Common myeloid progenitor, CD34-positive (primary cell): ENCODE measurements at regions not wholly inside any gene's neighbourhood (a gene's known extent, or its start where the extent isn't known, plus 50 kb on each side); places are given as distances from the start of the nearest gene placed in this dataset.

Experiments
- CTCF ChIA-PET: fragments of 350-600 bp; sonication (Branson Sonifier 250); formaldehyde crosslinking; loops from one replicate; lab custom pipeline; 2021; ENCODE audit warnings: antibody characterized with exemption; lab: Charles Lee
- POLR2A ChIA-PET: fragments of 350-600 bp; sonication (Branson Sonifier 250); formaldehyde crosslinking; loops from one replicate; lab custom pipeline; 2021; ENCODE audit warnings: antibody characterized with exemption; lab: Charles Lee
- DNase-seq, 3 donors: peaks; one replicate each; pipeline versions ENCODE4 v3.0.0 to v3.0.0-alpha.2; 2013
- H3K27ac ChIP-seq, 2 experiments: 1 replicate in 1 of 2; 2 replicates in 1 of 2; pipeline ENCODE4 v1.7.0; 2013; ENCODE audit warnings: inconsistent platforms in 2 of 2, low read length in 2 of 2, mild to moderate bottlenecking in 2 of 2, low read depth in 1 of 2, moderate library complexity in 1 of 2; ENCODE audit not compliant: severe bottlenecking in 2 of 2, insufficient read depth in 1 of 2, poor library complexity in 1 of 2
- H3K27me3 ChIP-seq, 5 experiments: replicated peaks in 2 of 5; 1 replicate in 3 of 5; 2 replicates in 2 of 5; pipeline versions ENCODE4 v1.6.1 to v1.7.0; 2013; ENCODE audit warnings: low read length in 4 of 5, mild to moderate bottlenecking in 2 of 5, moderate library complexity in 2 of 5, inconsistent platforms in 1 of 5; ENCODE audit not compliant: insufficient read depth in 5 of 5, control insufficient read depth in 4 of 5
- H3K36me3 ChIP-seq, 4 experiments: 1 replicate in 2 of 4; 2 replicates in 2 of 4; pipeline versions ENCODE4 v1.6.1 to v1.7.0; 2013; ENCODE audit warnings: low read length in 3 of 4, control low read depth in 1 of 4, mild to moderate bottlenecking in 1 of 4; ENCODE audit not compliant: control insufficient read depth in 4 of 4, insufficient read depth in 4 of 4
- H3K4me1 ChIP-seq, 4 experiments: 1 replicate in 3 of 4; 2 replicates in 1 of 4; pipeline versions ENCODE4 v1.6.1 to v1.7.1; 2013; ENCODE audit warnings: low read length in 3 of 4, mild to moderate bottlenecking in 3 of 4, control low read depth in 1 of 4, inconsistent platforms in 1 of 4, moderate library complexity in 1 of 4; ENCODE audit not compliant: control insufficient read depth in 4 of 4, insufficient read depth in 4 of 4; ENCODE audit errors: control extremely low read depth in 1 of 4
- H3K4me3 ChIP-seq, 7 experiments: 1 replicate in 4 of 7; 2 replicates in 3 of 7; pipeline versions ENCODE4 v1.5.1 to v1.7.0; 2013; ENCODE audit warnings: mild to moderate bottlenecking in 7 of 7, low read length in 6 of 7, moderate library complexity in 6 of 7, inconsistent platforms in 2 of 7, low read depth in 2 of 7, control low read depth in 1 of 7; ENCODE audit not compliant: insufficient read depth in 4 of 7, control insufficient read depth in 1 of 7; ENCODE audit errors: extremely low read depth in 1 of 7
- H3K9me3 ChIP-seq, 5 experiments: 1 replicate in 4 of 5; 2 replicates in 1 of 5; pipeline versions ENCODE4 v1.6.1 to v1.7.1; 2013; ENCODE audit warnings: low read length in 4 of 5, mild to moderate bottlenecking in 2 of 5, inconsistent platforms in 1 of 5, low read depth in 1 of 5, moderate library complexity in 1 of 5; ENCODE audit not compliant: control insufficient read depth in 4 of 5, insufficient read depth in 2 of 5; ENCODE audit errors: control extremely low read depth in 1 of 5
- WGBS: methylation state at CpG from one replicate; pipeline ENCODE4 v1.1.5; 2013; ENCODE audit not compliant: insufficient coverage; 5-methylcytosine and 5-hydroxymethylcytosine counted together

- Histone ChIP-seq H3K4me3 (no peak overlapping the region), H3K9me3 (no peaks in the 10 kb centered on the region), H3K27me3 (no peaks in the 10 kb centered on the region), H3K27ac (no peak overlapping the region), H3K4me1 (peaks cover 0 to 4% (median under 1%) of the 10 kb centered on the region in 4 experiments), H3K36me3 (no peaks in the 10 kb centered on the region)
- 71% methylated on average over 10 of the region's 11 CpGs for WGBS
- CTCF ChIA-PET, result interaction anchor here (1.4 kb wide), 1 partner anchor 65 kb away, joined by 5 read pairs; no protein-coding TSS in a partner anchor
- DNase-seq, result no peak
- POLR2A ChIA-PET, result no interaction called here
Measured at GRCh38 chr21:35905096-35905962, 155.0 kb downstream of the SETD4 start.

- H3K4me1 ChIP-seq, result peaks cover 0 to 4% (median under 1%) of the 10 kb centered on the region in 4 experiments
- H3K27me3 ChIP-seq, result no peaks in the 10 kb centered on the region
- H3K4me3 ChIP-seq, result no peak overlapping the region
- ChIA-PET CTCF (interaction anchor here (0.6 to 1.7 kb wide), 4 partner anchors 12 to 457 kb away, joined by 3 read pairs; no protein-coding TSS in a partner anchor), POLR2A (no interaction called here)
- H3K9me3 ChIP-seq, result peaks cover 0 to 6% (median 0%) of the 10 kb centered on the region in 5 experiments
- no peak for DNase-seq
- 80% methylated on average over 4 of the region's 4 CpGs for WGBS
- H3K27ac ChIP-seq, result no peak overlapping the region
- no peaks in the 10 kb centered on the region for H3K36me3 ChIP-seq
Measured at GRCh38 chr21:35900539-35900938, 159.8 kb downstream of the SETD4 start.

- no peak overlapping the region for H3K4me3 ChIP-seq
- H3K27ac ChIP-seq, result no peak overlapping the region
- DNase-seq, result no peak
- H3K36me3 ChIP-seq, result no peaks in the 10 kb centered on the region
- H3K27me3 ChIP-seq, result no peaks in the 10 kb centered on the region
- WGBS, result 93% methylated on average over 2 of the region's 3 CpGs
- no peaks in the 10 kb centered on the region for H3K4me1 ChIP-seq
- ChIA-PET CTCF (no interaction called here), POLR2A (no interaction called here)
- H3K9me3 ChIP-seq, result peaks cover 0 to 8% (median 0%) of the 10 kb centered on the region in 5 experiments
Measured at GRCh38 chr21:35896060-35896459, 164.3 kb downstream of the SETD4 start.

- WGBS, result no CpG with 5 or more reads among the region's 2 CpGs
- ChIA-PET CTCF (no interaction called here), POLR2A (no interaction called here)
- no peaks in the 10 kb centered on the region for H3K4me1 ChIP-seq
- H3K36me3 ChIP-seq, result no peaks in the 10 kb centered on the region
- no peak overlapping the region for H3K27ac ChIP-seq
- no peak overlapping the region for H3K4me3 ChIP-seq
- H3K27me3 ChIP-seq, result no peaks in the 10 kb centered on the region
- DNase-seq, result no peak
- peaks cover 0 to 8% (median 0%) of the 10 kb centered on the region in 5 experiments for H3K9me3 ChIP-seq
Measured at GRCh38 chr21:35895598-35895997, 164.7 kb downstream of the SETD4 start.

GRCh38 chr21:35893156-35893555 is 167.2 kb downstream of the SETD4 start:
- ChIA-PET POLR2A (no interaction called here), CTCF (no interaction called here)
- no peaks in the 10 kb centered on the region for H3K36me3 ChIP-seq
- peaks cover 0 to 8% (median 0%) of the 10 kb centered on the region in 5 experiments for H3K9me3 ChIP-seq
- H3K4me1 ChIP-seq, result no peaks in the 10 kb centered on the region
- H3K27me3 ChIP-seq, result no peaks in the 10 kb centered on the region
- WGBS, result 100% methylated on average over 2 of the region's 3 CpGs
- DNase-seq, result no peak
- no peak overlapping the region for H3K4me3 ChIP-seq
- H3K27ac ChIP-seq, result no peak overlapping the region

GRCh38 chr21:35886887-35887286 is 173.4 kb downstream of the SETD4 start:
- Histone ChIP-seq H3K4me3 (no peak overlapping the region), H3K9me3 (no peaks in the 10 kb centered on the region), H3K27ac (no peak overlapping the region), H3K36me3 (no peaks in the 10 kb centered on the region), H3K27me3 (no peaks in the 10 kb centered on the region), H3K4me1 (peaks cover 0 to 12% (median 0%) of the 10 kb centered on the region in 4 experiments)
- WGBS, result 97% methylated on average over 35 of the region's 40 CpGs
- CTCF ChIA-PET, result no interaction called here
- POLR2A ChIA-PET, result no interaction called here
- DNase-seq, result no peak

- Histone ChIP-seq H3K9me3 (no peaks in the 10 kb centered on the region), H3K27ac (no peak overlapping the region), H3K4me1 (peaks cover 0 to 12% (median 0%) of the 10 kb centered on the region in 4 experiments), H3K4me3 (no peak overlapping the region), H3K36me3 (no peaks in the 10 kb centered on the region), H3K27me3 (no peaks in the 10 kb centered on the region)
- POLR2A ChIA-PET, result no interaction called here
- 96% methylated on average over 5 of the region's 7 CpGs for WGBS
- CTCF ChIA-PET, result no interaction called here
- DNase-seq, result no peak
Measured at GRCh38 chr21:35885942-35886541, 174.3 kb downstream of the SETD4 start.
